ENCODE measurements at regions not wholly inside any gene's neighbourhood (a gene's known extent, or its start where the extent isn't known, plus 50 kb on each side); places are given as distances from the start of the nearest gene placed in this dataset.
"Not testable (repeated sequence)": the region's sequence is repeated elsewhere in the genome, so short reads cannot be mapped to it uniquely, and the experiment has no call there.

DNA sequence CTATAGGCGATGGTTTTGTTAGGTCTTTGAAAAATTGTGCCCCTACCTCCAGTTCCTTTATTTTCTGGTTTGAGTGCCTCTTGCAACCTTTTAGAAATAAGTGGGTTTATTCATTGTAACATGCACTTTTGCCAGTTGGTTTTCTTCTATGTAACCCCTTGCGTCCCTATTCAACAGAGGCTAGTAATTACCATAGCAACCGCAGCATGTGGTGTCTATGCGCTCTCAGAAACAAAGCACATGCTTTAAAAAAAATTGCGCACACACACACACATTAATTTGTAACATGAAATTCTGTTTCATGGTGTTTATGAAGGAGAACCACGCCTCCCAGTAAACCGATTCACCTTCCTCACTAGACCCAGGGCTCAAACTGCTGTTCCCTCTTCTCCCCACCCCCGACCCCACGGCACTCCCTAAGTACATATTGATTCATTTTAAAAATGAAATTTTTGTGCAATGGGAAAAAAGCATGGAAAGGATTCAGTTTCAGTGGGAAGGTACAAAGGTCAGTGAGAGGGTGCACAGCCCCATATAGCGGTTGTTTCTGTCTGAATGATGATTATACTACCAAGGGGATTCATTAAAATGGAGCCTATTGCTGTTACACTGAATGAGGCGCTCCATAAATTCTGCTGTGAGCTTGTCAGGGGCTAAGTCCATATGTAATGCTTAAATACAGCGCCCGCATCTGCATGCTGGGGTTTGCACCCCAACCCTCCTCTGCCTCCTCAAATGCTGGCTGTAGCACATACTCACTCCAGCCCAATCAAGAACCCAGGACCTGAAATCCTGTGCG lies 206.9 kb downstream of the ICOS start:
- no peak for DNase-seq (ENCODE audit: low spot score)

DNA sequence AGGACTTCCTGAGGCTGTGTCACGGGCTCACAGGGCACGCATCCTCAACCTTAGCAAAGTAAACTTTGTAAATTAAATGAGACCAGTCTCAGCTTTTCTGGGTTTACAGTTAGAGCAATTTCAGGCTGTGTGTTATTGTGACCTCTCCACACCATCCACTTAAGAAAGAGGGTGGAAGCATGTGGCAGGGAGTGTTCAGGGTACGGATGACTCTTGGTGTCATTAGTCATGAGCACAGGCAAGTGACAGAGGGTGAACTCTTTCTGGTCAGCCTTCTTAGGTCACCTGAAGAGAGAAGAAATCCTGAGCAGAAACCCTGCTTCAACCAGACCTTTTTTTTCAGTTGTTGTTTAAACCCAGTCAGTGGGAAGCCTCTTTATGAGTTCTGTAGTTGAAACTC lies 207.9 kb downstream of the ICOS start:
- DNase-seq (ENCODE audit: low spot score): no peak

DNA sequence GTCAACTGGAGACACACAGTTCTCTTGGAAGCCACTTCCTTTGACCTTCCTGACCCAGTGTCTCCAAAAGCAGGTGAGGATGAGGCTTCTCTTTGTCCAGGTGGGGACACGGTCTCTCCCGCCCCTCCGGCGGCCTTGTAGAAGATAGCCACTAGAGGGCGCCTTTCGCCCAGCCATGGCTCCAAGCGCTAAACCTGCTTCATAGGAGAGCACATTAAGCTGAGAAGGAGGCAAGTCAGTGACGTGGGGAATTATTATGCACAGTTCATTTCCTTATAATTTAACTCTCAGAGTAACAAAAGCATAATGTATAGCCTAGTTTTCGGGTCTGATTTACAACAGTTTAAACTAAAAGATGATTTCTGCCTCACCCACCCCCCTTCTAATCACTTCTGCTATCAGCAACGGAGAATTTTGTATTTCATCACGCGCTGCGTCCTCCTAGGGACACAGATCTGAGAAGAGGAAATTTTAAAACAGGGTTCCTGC lies 208.7 kb downstream of the ICOS start:
- peak; percentile 83 for DNase-seq (ENCODE audit: low spot score)

DNA sequence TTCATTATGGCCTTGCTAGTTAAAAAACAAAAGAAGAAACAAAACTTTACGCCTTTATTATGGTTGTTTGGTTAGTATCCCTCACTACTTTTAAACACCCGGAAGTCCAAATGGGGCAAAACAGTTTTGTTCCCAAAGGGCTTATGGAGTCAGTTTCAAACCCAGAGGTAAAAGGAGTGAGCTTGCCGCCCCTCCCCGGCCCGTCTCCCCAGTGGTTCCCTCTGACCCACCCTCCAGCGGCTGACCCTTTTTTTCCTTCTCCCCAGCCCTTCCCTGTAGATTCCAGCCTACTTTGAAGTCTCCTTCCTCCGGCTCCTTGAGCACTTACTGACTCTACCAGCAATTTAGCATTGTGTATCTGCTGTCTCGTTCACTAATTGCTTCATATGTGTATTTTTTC lies 209.2 kb downstream of the ICOS start:
- DNase-seq (ENCODE audit: low spot score): no peak

DNA sequence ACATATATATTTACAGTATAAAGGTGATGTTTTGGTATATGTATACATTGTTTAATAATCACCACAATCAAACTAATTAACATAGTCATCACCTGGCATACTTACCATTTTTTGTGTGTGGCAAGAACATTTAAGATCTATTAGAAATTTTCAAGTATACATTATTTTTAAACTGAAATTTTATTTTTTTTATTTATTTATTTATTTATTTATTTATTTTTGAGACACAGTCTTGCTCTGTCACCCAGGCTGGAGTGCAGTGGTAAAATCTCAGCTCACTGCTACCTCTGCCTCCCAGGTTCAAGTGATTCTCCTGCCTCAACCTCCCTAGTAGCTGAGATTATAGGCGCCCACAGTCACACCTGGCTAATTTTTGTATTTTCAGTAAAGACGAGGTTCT lies 210.5 kb downstream of the ICOS start:
- not testable (repeated sequence) for DNase-seq (ENCODE audit: low spot score)

DNA sequence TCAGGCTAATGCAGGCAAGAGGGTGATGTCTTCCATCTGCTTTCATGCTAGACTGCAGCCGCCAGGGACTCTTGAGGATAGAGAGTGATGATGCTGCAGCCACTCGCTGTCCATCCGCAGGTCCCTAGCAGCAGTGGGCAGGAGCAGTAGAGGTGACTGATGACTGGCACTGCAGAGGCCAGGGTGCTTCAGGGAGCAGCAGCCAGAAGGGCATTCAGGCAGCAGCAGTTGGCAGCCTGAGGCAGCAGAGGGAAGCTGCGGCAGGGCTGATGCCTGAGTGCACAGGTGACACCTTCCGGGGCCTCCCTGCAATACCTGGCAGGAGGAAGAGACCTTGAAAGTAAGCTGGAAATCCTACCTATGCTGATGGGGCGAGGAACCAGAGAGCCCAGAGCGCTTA lies 214.2 kb downstream of the ICOS start:
- DNase-seq (ENCODE audit: low spot score): no peak

DNA sequence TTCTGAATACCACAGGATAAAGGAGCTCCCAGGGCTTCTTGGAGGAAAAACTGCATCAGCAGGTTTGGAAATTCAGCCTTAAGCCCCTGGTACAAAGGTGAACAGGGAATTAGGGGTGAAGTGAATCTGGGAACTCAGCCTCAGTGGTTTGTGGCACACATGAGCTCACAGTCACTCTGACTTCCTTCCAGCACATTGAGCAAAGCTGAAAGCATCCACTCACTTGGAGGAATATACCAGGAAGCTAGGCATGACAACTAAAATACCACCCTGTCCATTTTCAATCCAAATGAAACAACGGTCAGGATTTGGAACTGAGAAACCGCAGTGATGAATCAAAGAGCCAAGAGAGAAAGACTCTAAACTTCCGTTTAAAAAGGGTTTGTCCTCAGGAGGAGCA lies 216.1 kb downstream of the ICOS start:
- no peak for DNase-seq (ENCODE audit: low spot score)

DNA sequence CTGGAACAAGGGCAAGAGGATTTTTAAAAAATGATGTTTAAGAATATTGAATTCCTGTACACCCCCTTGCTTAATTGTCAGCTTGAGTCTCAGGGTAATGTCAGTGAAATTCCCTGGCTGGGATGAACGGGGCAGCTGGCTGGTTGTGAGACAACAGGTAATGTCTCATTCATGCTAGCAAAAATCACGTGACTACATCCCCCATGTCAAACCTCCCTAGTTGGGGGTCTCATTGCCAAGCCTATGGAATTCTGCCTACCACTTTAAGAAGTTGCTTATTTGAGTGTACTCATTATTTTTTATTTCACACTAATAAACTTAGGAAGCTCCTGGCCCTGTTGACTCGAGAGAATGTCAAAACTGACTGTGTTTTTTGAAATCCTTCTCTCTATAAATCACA lies 218.3 kb downstream of the ICOS start:
- DNase-seq (ENCODE audit: low spot score): no peak

DNA sequence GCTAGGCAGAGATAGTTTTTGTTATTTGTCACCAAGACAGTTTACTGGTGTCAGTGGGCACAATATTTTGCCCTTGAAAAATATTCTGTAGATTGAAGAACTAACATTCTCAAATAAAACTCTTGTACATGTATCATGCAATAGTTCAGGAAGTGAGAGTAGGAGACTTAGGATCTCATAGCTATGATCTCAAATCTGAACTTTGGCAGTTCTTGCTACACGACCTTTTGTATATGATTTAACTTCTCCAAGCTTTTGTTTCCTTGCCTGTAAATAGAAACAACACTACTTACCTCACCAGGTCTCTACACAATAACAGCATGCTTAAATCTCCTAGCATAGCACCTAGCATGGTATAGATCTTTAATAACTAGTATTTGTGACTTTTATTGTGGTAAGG lies 219.9 kb downstream of the ICOS start:
- DNase-seq (ENCODE audit: low spot score): no peak

DNA sequence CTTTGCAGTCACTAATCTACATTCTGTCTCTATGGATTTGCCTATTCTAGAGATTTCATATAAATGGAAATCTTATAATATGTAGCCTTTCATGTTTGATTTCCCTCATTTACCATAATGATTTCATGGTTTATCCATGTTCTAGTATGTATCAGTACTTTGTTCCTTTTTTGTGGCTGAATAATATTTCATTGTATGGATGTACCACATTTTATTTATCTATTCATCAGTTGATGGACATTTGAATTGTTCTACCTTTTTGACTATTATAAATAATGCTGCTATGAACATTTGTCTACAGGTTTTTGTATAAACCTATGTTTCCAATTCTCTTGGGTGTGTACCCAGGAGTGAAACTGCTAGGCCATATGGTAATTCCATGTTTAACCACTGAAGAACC lies 221.1 kb downstream of the ICOS start:
- no peak for DNase-seq (ENCODE audit: low spot score)

DNA sequence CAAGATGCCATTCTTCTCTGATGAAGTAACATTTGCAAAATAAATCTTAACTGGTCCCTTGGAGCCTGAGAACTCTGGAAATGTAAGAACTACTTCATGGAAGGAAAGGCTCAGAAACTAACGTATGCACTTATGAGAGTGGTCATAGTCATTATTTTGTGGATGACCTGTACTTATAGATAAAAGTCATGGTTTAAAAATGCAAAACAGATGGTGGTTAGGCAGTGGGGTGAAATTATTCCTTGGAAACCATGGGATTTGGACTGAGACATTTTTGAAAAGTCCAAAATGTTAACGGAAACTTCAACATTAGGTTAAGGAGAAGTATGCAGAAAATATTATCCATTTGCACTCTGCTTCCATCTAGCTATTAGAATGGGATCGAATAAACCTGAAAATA lies 223.0 kb downstream of the ICOS start:
- no peak for DNase-seq (ENCODE audit: low spot score)

DNA sequence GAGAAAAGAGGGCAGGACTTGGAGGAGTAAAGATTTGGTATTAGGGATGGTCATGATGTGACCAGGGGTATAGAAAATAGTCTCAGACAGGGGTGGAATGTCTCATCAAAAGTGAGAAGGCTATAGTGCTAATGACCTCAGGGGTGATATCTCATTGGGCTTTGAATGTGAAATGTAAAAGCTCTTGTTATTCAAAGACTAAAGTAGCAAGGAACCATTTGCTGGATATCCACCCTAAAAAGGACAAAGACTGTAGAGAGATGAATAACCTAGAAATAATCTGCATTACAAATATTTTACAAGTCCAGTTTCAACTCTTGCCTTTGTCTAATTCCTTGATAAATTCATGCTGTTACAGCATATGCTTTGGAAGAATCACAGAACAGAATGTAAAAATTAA lies 224.4 kb downstream of the ICOS start:
- DNase-seq (ENCODE audit: low spot score): no peak

DNA sequence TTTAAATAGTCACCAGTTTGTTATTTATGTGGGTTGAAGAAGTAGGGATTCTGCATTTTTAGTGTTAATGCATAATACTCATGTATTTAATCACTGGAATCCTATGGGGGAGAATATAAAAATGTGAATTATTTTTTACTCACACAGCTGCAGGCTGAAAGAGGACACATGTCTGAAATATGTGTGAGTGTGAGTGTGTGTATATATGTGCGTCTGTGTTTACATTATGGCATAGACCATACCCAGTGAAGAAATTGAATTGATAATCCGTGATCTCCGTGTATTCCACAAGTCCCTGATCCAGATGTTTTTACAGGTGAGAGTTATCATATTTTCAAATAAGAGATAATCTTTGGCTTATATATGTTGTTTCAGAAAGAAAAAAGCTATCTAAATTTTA lies 225.3 kb downstream of the ICOS start:
- DNase-seq (ENCODE audit: low spot score): no peak

DNA sequence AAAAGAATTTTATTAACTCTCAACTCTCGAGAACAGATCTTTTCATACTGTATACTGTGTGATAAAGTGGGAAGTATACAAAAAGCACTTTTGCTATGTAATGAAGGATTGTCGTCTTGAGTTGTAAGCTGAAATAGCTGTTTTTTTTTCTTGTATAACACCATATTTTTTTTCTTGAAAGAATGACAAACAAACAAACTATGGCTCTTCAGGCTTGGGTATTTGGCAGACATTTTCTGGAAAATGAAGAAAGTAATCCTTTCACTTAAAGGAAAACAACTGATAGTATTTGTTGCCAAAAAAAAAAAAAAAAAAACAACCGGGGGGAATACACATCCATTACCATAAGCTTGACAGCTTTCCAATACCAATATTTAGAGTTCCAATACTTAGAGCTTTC lies 230.4 kb downstream of the ICOS start:
- DNase-seq (ENCODE audit: low spot score): no peak

DNA sequence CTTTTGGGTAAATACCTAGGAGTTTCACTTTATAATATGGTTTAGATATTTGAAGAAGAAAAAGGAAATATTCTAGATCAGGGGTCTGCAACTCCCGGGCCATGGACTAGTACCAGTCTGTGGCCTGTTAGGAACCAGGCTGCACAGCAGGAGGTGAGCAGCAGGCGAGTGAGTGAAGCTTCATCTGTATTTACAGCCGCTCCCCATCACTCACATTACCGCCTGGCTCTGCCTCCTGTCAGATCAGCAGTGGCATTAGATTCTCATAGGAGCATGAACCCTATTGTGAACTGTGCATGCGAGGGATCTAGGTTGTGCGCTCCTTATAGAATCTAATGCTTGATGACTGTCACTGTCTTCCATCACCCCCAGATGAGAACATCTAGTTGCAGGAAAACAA lies 231.1 kb downstream of the ICOS start:
- not testable (repeated sequence) for DNase-seq (ENCODE audit: low spot score)

DNA sequence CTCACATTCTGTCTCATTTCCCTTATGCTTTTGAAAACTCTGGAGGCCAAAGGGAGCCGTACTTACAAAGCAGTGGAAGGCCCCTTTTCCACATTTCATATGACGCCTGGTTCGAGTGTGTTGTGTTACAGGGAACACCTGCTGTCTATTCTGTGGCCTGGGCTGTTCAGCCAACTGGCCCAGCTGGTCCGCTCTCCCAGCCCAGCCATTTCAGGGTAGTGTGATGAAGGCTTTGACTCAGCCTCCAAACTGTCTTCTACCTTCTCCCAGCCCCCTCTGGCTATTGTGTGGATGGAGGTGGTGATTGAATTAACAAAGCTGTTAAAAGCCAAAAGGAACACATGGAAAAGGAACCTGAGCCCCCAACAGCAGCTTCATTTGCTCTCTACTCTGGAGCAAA lies 233.8 kb downstream of the ICOS start:
- DNase-seq (ENCODE audit: low spot score): no peak

DNA sequence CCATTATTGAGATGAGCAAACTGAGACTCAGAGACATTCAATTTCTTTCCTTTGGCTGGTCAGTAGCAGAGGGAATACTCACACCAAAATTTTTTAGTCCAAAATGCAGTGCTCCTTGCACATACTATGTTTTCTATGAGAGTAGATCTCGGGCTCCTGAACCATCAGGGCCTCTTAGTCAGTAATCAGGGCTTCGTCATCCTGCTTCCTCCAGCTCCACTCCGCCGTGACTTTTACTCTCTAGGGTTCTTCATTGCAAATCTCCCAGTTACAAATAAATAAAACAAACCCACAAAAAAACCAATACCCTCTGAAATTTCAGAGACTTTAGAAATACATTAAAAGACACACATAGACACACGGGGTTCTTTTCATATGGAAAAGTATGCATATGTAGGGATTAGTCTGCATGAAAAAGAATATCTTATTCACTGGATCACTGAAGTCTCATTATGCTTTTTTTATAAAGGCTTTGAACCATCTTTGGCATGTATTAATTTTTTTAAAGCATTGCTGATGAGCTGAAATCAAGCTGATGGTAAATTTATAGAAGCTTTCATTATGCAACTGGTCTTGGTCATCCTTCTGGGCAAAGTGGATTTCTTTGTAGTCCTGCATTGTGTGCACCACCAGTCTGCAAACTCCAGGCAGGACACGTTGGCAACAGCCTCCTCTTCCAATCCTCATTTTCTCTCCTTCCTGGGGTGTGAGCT lies 235.0 kb downstream of the ICOS start:
- no peak for DNase-seq (ENCODE audit: low spot score)

DNA sequence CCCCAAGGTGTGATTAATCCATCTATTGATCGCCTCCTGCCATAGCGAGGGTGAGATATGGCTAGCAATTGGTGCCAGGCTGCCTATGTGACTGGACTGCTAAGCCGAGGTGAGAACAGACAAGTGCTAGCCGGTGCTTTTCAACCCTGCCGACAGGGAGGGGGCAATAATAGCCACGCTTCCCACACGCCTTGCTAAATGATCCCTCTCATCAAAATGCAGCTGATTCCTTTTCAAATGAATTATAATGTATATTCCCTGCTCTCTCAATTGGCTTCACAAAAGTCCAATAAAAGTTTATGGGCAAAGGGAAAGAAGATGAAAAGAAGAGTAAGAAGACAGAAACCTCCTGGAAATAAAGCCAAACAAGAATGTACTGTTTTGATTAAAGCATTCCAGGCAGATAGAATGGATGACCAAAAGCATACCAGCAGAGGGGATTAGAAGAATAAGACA lies 235.6 kb downstream of the ICOS start:
- no peak for DNase-seq (ENCODE audit: low spot score)

DNA sequence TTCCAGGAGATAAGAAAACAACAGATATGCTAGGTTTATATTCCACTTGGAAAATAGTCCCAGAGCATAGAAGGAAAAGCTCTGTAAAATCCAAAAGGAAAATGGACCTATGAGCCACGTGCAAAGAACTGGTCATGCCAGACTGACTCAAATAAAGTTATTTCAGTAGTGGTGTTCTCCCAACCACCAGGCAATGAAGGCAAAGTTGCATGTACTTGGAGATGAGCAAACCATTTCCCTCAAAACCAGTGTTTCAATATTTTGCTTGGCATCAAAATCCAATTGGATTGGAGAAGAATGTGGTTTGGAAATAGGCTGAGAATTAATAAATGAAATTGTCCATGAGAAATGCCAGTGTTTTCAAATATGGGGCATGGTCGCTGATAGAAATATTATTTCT lies 237.5 kb downstream of the ICOS start:
- DNase-seq (ENCODE audit: low spot score): no peak

DNA sequence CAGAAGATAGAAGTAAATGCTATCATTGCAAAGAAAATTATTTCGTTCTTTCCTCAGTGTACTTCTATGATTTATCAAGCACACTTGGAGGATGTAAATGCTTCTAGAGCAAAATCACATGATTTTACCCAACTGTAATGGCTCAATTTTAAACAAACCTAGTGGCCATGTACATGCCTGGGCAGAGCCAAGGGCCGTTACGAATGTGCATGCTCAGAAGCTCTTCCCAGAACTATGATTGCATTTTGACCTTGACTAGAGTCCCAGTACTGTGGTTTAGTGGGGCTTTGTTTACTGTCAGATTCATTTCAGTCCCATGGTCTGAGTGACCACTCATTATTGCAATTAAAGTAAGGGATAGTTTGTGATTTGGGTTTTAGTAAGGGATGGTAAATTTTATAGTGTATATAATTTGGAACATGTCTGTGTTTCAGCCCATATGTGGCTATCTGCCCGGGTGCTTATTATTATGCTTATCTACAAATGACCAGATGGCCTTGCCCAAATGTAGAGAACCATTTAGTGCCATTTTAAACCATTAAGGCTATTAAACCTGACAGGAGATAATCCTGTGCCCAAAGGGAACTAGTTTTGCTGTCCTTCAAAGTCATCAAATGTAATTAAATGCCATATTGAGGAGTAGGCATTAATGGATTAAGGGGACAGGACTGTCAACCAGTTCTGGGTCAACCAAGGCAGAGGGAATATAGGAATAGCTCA lies 239.1 kb downstream of the ICOS start:
- DNase-seq (ENCODE audit: low spot score): no peak

DNA sequence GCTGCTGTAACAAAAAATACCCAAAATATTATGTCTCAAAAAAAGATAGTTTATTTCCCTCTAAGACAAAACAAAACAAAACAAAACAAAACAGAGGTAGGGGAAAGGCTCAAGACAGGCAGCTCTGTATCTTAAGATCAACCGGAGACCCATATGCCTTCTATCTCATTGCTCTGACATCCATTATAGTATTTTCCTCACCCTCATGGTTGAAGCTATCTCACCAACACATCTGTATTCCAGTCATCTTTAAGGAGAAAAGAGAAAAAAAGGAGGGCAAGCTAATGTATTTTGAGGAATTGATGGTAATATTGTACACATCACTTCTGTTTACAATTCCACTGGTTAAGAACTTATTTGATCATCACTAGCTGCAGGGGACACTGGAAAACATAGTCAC lies 239.7 kb downstream of the ICOS start:
- DNase-seq (ENCODE audit: low spot score): no peak

DNA sequence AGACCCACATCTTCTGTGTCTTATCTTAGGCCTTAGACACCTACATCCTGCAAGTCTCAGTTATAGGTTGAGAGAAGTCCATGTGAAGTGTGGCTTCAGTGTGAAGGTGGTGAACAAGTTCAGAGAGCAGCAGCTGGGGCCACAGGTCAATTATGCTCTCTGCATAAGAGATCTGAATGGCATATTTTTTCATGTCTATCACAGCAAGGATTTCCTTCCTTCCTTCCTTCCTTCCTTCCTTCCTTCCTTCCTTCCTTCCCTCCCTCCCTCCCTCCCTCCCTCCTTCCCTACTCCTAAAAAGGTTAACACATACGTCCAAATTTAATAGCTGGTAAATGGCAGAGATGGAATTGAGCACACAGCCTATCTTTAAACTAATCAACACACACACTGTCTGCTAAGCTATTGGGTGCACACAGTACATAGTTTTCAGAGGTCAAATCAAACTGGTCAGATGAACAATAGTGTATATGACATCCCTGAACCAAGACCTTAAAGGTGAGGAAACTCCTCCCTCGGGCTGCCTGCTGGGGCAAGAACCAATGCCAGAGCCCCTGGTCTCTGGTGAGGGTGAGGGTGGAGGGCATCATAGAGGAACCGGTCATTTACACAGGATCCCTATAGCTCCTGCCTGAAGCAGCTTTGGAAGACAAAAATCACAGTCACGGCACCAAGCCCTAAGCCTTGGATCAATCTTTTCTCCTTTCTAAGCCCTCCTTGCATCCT lies 240.9 kb downstream of the ICOS start:
- DNase-seq (ENCODE audit: low spot score): no peak

Data from CD4-positive, alpha-beta T cell treated with Interleukin-2 at 100 ng/mL for 4 hours (primary cell).